WTC11 (cell line): ENCODE measurements at regions not wholly inside any gene's neighbourhood (a gene's known extent, or its start where the extent isn't known, plus 50 kb on each side); places are given as distances from the start of the nearest gene placed in this dataset.
"Not testable (repeated sequence)": the region's sequence is repeated elsewhere in the genome, so short reads cannot be mapped to it uniquely, and the experiment has no call there.

Experiments
- ATAC-seq: fragments of 200-7000 bp; cut with Tn5 transposase; 2 replicates; pipeline ENCODE4 v1.10.0; 2021; ENCODE audit warnings: mild to moderate bottlenecking, moderate library complexity
- CTCF ChIA-PET: fragments of 300-600 bp; sonication (Branson Sonifier 250); formaldehyde crosslinking; loops from one replicate; lab custom pipeline; 2021; ENCODE audit warnings: antibody characterized with exemption; lab: Charles Lee
- POLR2A ChIA-PET: fragments of 350-600 bp; sonication (Branson Sonifier 250); formaldehyde crosslinking; loops from one replicate; lab custom pipeline; 2021; ENCODE audit warnings: antibody characterized with exemption; lab: Charles Lee
- DNase-seq: peaks from one replicate; pipeline ENCODE4 v3.0.0; 2021; ENCODE audit warnings: low spot score
- H3K27ac Mint-ChIP-seq: 2 replicates; pipeline ENCODE4 v1.8.0; 2021; ENCODE audit warnings: mixed read lengths
- H3K27me3 Mint-ChIP-seq: 2 replicates; pipeline ENCODE4 v1.8.0; 2021; ENCODE audit warnings: low read depth, mild to moderate bottlenecking, moderate library complexity, mixed read lengths
- H3K36me3 Mint-ChIP-seq: 2 replicates; pipeline ENCODE4 v1.8.0; 2021; ENCODE audit warnings: mixed read lengths
- H3K4me1 Mint-ChIP-seq: 2 replicates; pipeline ENCODE4 v1.8.0; 2022; ENCODE audit warnings: mixed read lengths
- H3K4me3 Mint-ChIP-seq: 2 replicates; pipeline ENCODE4 v1.8.0; 2021; ENCODE audit warnings: mild to moderate bottlenecking, moderate library complexity, mixed read lengths
- H3K9me3 Mint-ChIP-seq: 2 replicates; pipeline ENCODE4 v1.8.0; 2021; ENCODE audit warnings: mixed read lengths
- ATF1 ChIP-seq: sonication (generic); formaldehyde crosslinking; IDR thresholded peaks from 2 replicates; pipeline ENCODE4 v1.8.1; 2023; ENCODE audit warnings: mild to moderate bottlenecking, moderate library complexity, missing genetic modification reagents
- E2F5 ChIP-seq: sonication (generic); formaldehyde crosslinking; IDR thresholded peaks from 2 replicates; pipeline ENCODE4 v1.8.1; 2022; ENCODE audit warnings: mild to moderate bottlenecking, moderate library complexity, missing genetic modification reagents
- FOXP1 ChIP-seq: sonication (generic); formaldehyde crosslinking; IDR thresholded peaks from 2 replicates; pipeline ENCODE4 v1.8.0; 2022; ENCODE audit warnings: missing genetic modification reagents, mild to moderate bottlenecking, moderate library complexity, borderline replicate concordance
- HMGA2 ChIP-seq: fragments of 250-450 bp; sonication (Bioruptor Pico); IDR thresholded peaks from 2 replicates; pipeline ENCODE4 v1.4.0; 2021; ENCODE audit warnings: mild to moderate bottlenecking, moderate library complexity
- IRF2 ChIP-seq: sonication (generic); formaldehyde crosslinking; IDR thresholded peaks from 2 replicates; pipeline ENCODE4 v1.8.0; 2022; ENCODE audit warnings: low read depth, missing genetic modification reagents, borderline replicate concordance
- NFATC4 ChIP-seq: fragments of 250-450 bp; sonication (Bioruptor Pico); IDR thresholded peaks from 2 replicates; pipeline ENCODE4 v1.9.0; 2021; ENCODE audit warnings: mild to moderate bottlenecking
- PRDM15 ChIP-seq: sonication (generic); formaldehyde crosslinking; IDR thresholded peaks from 2 replicates; pipeline ENCODE4 v1.8.0; 2022; ENCODE audit warnings: missing genetic modification reagents
- RELA ChIP-seq: sonication (generic); formaldehyde crosslinking; IDR thresholded peaks from 2 replicates; pipeline ENCODE4 v1.8.1; 2022; ENCODE audit warnings: missing genetic modification reagents, mild to moderate bottlenecking, borderline replicate concordance
- SMAD3 ChIP-seq: sonication (generic); formaldehyde crosslinking; IDR thresholded peaks from 2 replicates; pipeline ENCODE4 v1.8.0; 2022; ENCODE audit warnings: missing genetic modification reagents, mild to moderate bottlenecking, borderline replicate concordance
- SMAD4 ChIP-seq: sonication (generic); formaldehyde crosslinking; IDR thresholded peaks from 2 replicates; pipeline ENCODE4 v1.8.0; 2022; ENCODE audit warnings: mild to moderate bottlenecking, missing genetic modification reagents
- SP1 ChIP-seq: sonication (generic); formaldehyde crosslinking; conservative IDR thresholded peaks from 2 replicates; pipeline ENCODE4 v1.8.1; 2022; ENCODE audit warnings: missing genetic modification reagents
- STAT6 ChIP-seq: sonication (generic); formaldehyde crosslinking; conservative IDR thresholded peaks from 2 replicates; pipeline ENCODE4 v1.8.1; 2023; ENCODE audit warnings: mild to moderate bottlenecking, low read depth, missing genetic modification reagents, moderate library complexity
- TP53 ChIP-seq: sonication (generic); formaldehyde crosslinking; IDR thresholded peaks from 2 replicates; pipeline ENCODE4 v1.8.1; 2023; ENCODE audit warnings: mild to moderate bottlenecking, missing genetic modification reagents
- USF2 ChIP-seq: sonication (generic); formaldehyde crosslinking; IDR thresholded peaks from 2 replicates; pipeline ENCODE4 v1.8.1; 2023; ENCODE audit warnings: mild to moderate bottlenecking, missing genetic modification reagents, moderate library complexity
- ZNF138 ChIP-seq: sonication (generic); formaldehyde crosslinking; conservative IDR thresholded peaks from 2 replicates; pipeline ENCODE4 v1.8.1; 2022; ENCODE audit warnings: mild to moderate bottlenecking, moderate library complexity, missing genetic modification reagents
- ZNF317 ChIP-seq: sonication (generic); formaldehyde crosslinking; IDR thresholded peaks from 2 replicates; pipeline ENCODE4 v1.8.1; 2023; ENCODE audit warnings: low read depth, mild to moderate bottlenecking, moderate library complexity, missing genetic modification reagents, borderline replicate concordance
- ZSCAN18 ChIP-seq: fragments of 250-450 bp; sonication (Bioruptor Pico); IDR thresholded peaks from 2 replicates; pipeline ENCODE4 v2.1.2; 2022; ENCODE audit warnings: mild to moderate bottlenecking, moderate library complexity

GRCh38 chr15:25095179-25095578, 140.4 kb downstream of the SNRPN start:
- H3K4me1 Mint-ChIP-seq = no peaks in the 10 kb centered on the region
- peaks cover 94% of the 10 kb centered on the region for H3K36me3 Mint-ChIP-seq
- no peak for ATAC-seq
- peaks cover 40% of the 10 kb centered on the region for H3K9me3 Mint-ChIP-seq
- TF ChIP-seq STAT6 = no peak
- no peak for TF ChIP-seq USF2 (CRISPR knock-in tag)
- TF ChIP-seq ATF1 = no peak
- no peak for TF ChIP-seq NFATC4 (CRISPR knock-in tag)
- TF ChIP-seq ZNF317 (CRISPR knock-in tag) = no peak
- no peak for TF ChIP-seq TP53 (CRISPR knock-in tag)
- TF ChIP-seq IRF2 (CRISPR knock-in tag) = no peak
- no peak for TF ChIP-seq HMGA2 (CRISPR knock-in tag)
- no peak for TF ChIP-seq SMAD4 (CRISPR knock-in tag)
- no peak for TF ChIP-seq SP1
- no peak for TF ChIP-seq PRDM15 (CRISPR knock-in tag)
- TF ChIP-seq RELA = no peak
- no peak for TF ChIP-seq ZSCAN18 (CRISPR knock-in tag)
- TF ChIP-seq E2F5 (CRISPR knock-in tag) = no peak
- no peak for TF ChIP-seq FOXP1 (CRISPR knock-in tag)
- TF ChIP-seq SMAD3 (CRISPR knock-in tag) = no peak
- TF ChIP-seq ZNF138 (CRISPR knock-in tag) = no peak
- H3K27me3 Mint-ChIP-seq = peaks cover 3% of the 10 kb centered on the region
- no peak overlapping the region for H3K27ac Mint-ChIP-seq
- ChIA-PET CTCF (no interaction called here), POLR2A (no interaction called here)
- H3K4me3 Mint-ChIP-seq = no peak overlapping the region
- no peak for DNase-seq

- H3K27me3 Mint-ChIP-seq, H3K4me1 Mint-ChIP-seq, POLR2A ChIA-PET, ATAC-seq, DNase-seq, H3K4me3 Mint-ChIP-seq, H3K27ac Mint-ChIP-seq, CTCF ChIA-PET: not testable (repeated sequence)
- peaks cover 86% of the 10 kb centered on the region for H3K36me3 Mint-ChIP-seq
- H3K9me3 Mint-ChIP-seq = peaks cover 28% of the 10 kb centered on the region
Observed at GRCh38 chr15:25099966-25100365, 145.2 kb downstream of the SNRPN start.
